HUES48 (cell line): ENCODE measurements at regions not wholly inside any gene's neighbourhood (a gene's known extent, or its start where the extent isn't known, plus 50 kb on each side); places are given as distances from the start of the nearest gene placed in this dataset.

Experiments
- H3K27ac ChIP-seq: one replicate; pipeline ENCODE4 v1.7.0; 2013; ENCODE audit warnings: low read depth, low read length, inconsistent platforms
- H3K27me3 ChIP-seq: 2 replicates; pipeline ENCODE4 v1.6.1; 2013; ENCODE audit warnings: mild to moderate bottlenecking, low read length; ENCODE audit not compliant: control insufficient read depth, insufficient read depth
- H3K36me3 ChIP-seq: 2 replicates; pipeline ENCODE4 v1.6.1; 2013; ENCODE audit warnings: low read length; ENCODE audit not compliant: control insufficient read depth, insufficient read depth
- H3K4me1 ChIP-seq: 2 replicates; pipeline ENCODE4 v1.6.1; 2013; ENCODE audit warnings: mild to moderate bottlenecking, low read length; ENCODE audit not compliant: control insufficient read depth, insufficient read depth
- H3K4me3 ChIP-seq: 2 replicates; pipeline ENCODE4 v1.5.1; 2013; ENCODE audit warnings: mild to moderate bottlenecking, low read depth, low read length
- H3K9ac ChIP-seq: 2 replicates; pipeline ENCODE4 v1.6.1; 2013; ENCODE audit warnings: mild to moderate bottlenecking, low read depth, low read length, moderate library complexity
- H3K9me3 ChIP-seq: 2 replicates; pipeline ENCODE4 v1.6.1; 2013; ENCODE audit warnings: low read length; ENCODE audit not compliant: control insufficient read depth, insufficient read depth

DNA sequence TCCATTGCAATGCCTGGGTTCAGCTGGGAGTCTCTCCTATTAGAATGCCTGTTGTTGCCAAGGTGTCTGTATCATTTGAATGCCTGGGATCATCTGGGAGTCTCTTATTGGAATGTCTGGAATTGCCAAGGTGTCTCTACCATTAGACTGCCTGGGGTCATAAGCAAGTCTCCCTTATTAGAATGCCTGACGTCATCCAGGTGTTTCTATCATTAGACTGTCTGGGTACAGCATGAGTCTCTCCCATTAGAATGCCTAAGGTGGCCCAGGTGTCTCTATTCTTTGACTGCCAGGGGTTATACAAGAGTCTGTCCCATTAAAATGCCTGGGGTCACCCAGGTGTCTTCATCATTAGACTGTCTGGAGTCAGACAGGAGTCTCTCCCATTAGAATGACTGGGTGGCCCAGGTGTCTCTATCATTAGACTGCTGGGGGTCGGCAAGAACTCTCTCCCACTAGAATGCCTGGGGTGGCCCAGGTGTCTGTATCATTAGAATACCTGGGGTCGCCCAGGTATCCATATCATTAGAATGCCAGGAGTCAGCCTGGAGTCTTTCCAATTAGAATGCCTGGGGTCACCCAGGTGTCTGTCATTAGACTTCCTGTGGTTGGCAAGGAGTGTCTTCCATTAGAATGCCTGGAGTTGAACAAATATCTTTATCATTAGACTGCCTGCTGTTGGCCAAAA is 2274.0 kb downstream of the TP53TG3F start:
- H3K4me1 ChIP-seq: no peaks in the 10 kb centered on the region
- H3K9ac ChIP-seq: no peak overlapping the region
- no peak overlapping the region for H3K4me3 ChIP-seq
- H3K27ac ChIP-seq: no peak overlapping the region
- no peaks in the 10 kb centered on the region for H3K27me3 ChIP-seq
- no peaks in the 10 kb centered on the region for H3K36me3 ChIP-seq
- H3K9me3 ChIP-seq: peaks cover 93% of the 10 kb centered on the region

DNA sequence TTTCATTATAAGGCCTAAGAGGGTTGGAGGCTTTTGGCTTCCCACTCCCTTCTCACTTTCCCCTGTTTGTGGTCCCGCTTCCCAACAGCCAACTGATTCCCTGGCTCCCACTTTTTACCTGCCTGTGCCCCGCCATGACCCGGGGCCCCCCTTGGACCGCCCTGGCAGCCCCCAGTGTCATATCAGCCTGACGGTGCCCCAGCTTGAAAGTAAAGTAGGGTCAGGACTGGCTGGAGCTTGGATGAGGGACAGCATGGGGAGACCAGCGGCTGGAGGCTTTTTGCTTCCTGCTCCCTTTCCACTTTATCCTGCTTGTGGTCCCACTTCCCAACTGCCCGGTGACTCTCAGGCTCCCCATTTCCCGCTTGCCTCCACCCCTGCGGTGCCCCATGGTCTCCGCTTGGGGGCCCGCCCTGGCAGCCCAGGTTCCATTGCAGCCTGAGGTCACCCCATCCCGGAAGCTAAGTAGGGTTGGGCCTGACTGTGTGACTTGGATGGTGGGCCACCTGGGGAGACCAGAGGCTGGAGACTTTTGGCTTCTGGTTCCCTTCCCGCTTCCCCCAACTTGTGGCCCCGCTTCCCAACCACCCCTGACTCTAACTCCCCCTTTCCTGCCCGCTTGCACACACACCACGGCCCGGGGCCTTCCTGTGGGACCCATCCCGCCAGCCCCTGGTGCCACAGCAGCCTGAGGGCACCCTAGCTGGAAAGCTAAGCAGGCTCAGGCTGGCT is 2274.7 kb downstream of the TP53TG3F start:
- H3K9me3 ChIP-seq: peaks cover 94% of the 10 kb centered on the region
- H3K27me3 ChIP-seq: no peaks in the 10 kb centered on the region
- no peak overlapping the region for H3K27ac ChIP-seq
- no peaks in the 10 kb centered on the region for H3K4me1 ChIP-seq
- H3K9ac ChIP-seq: no peak overlapping the region
- H3K36me3 ChIP-seq: no peaks in the 10 kb centered on the region
- no peak overlapping the region for H3K4me3 ChIP-seq

DNA sequence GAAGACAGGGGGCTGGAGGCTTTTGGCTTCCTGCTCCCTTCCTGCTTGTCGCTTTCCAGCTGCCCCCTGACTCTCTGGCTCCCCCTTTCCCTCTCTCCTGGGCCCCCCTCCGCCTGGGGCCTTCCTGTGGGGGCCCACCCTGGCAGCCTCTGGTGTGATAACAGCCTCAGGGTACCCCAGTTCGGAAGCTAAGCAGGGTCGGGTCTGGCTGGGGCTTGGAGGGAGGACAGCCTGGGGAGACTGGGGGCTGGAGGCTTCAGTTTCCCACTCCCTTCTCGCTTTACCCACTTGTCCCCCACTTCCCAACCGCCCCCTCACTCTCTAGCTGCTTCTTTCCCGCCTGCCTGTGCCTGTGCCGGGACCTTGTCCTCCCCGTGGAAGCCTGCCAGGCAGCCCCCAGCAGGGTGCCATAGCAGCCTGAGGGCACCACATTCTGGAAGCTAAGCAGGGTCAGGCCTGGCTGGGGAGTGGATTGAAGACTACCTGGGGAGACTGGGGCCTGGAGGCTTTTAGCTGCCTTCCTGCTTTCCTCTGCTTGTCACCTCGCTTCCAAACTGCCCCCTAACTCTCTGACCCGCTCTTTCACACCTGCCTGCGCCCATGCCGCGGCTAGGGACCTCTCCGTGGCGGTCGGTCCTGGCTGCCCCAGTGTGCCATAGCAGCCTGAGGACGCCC is 2275.5 kb downstream of the TP53TG3F start:
- H3K36me3 ChIP-seq: no peaks in the 10 kb centered on the region
- no peak overlapping the region for H3K9ac ChIP-seq
- peaks cover 94% of the 10 kb centered on the region for H3K9me3 ChIP-seq
- no peak overlapping the region for H3K4me3 ChIP-seq
- no peak overlapping the region for H3K27ac ChIP-seq
- H3K27me3 ChIP-seq: no peaks in the 10 kb centered on the region
- H3K4me1 ChIP-seq: no peaks in the 10 kb centered on the region

DNA sequence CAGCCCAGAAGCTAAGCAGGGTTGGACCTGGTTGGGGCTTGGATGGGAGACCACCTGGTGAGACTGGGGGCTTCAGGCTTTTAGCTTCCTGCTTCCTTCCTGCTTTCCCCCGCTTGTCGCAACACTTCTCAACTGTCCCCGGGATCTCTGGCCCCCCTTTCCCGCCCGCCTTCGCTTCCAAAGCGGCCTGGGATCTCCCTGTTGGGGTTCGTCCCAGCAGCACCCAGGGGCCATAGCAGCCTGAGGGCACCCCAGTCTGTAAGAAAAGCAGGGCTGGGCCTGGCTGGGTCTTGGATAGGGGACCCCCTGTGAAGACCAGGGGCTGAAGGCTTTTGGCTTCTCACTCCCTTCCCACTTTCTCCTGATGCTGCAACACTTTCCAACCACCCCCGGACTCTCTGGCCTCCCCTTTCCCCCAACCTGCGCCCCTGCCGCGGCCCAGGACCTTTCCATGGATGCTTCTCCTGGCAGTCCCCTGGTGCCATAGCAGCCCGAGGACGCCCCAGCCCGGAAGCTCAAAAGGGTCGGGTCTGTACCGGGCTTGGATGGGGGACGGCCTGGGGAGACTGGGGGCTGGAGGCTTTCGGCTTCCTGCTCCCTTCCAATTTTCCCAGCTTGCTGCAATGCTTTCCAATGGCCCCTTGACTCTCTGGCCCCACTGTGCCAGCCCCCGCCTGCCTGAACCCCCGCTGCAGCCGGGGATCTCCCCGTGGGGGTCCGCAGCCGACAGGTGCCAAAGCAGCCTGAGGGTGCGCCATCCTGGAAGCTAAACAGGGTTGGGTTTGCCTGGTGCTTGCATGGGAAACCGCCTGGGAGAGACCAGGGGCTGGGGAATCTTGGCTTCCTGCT is 2276.2 kb downstream of the TP53TG3F start:
- Histone ChIP-seq H3K9me3 (peaks cover 94% of the 10 kb centered on the region), H3K4me3 (no peak overlapping the region), H3K36me3 (no peaks in the 10 kb centered on the region), H3K27me3 (no peaks in the 10 kb centered on the region), H3K9ac (no peak overlapping the region), H3K27ac (no peak overlapping the region), H3K4me1 (no peaks in the 10 kb centered on the region)

DNA sequence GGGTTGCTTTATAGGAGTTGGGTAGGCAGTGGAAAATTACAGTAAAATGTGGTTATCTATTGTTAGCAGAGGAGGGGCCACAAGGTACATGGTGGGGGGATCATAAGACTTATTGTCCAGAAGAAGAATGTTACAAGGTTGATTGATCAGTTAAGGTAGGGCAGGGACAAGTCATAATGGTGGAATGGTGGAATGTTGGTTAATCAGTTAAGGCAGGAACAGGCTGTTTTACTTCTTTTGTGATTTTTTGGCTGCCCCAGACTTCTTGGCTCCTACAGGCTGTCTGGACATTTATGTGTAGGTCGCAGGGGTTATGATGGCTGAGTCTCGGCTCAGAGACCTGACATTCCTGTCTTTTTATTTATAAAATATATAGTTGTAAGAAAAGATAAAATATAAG is 2277.1 kb downstream of the TP53TG3F start:
- H3K4me3 ChIP-seq: no peak overlapping the region
- peaks cover 94% of the 10 kb centered on the region for H3K9me3 ChIP-seq
- no peaks in the 10 kb centered on the region for H3K36me3 ChIP-seq
- no peak overlapping the region for H3K9ac ChIP-seq
- no peak overlapping the region for H3K27ac ChIP-seq
- H3K27me3 ChIP-seq: no peaks in the 10 kb centered on the region
- no peaks in the 10 kb centered on the region for H3K4me1 ChIP-seq

DNA sequence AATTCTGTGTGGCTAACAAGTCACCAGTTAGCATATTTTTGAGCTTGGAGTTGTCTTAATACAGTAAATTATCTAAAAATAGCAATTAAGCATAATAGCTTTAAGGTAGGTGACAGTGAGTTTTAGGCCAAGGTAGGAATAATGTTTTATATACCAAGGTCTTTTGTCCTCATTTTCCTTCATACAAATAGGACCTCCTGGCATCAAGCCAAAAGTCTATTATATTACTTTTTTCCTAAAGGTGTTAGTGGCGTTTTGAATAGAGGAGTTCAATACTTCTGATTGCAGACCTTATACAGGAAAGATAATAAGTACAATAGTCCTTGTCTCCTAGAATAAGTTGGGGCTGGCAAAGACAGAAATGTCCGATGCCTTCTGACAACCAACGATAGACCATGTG is 2277.7 kb downstream of the TP53TG3F start:
- H3K27ac ChIP-seq: no peak overlapping the region
- H3K9ac ChIP-seq: no peak overlapping the region
- peaks cover 95% of the 10 kb centered on the region for H3K9me3 ChIP-seq
- no peaks in the 10 kb centered on the region for H3K4me1 ChIP-seq
- no peak overlapping the region for H3K4me3 ChIP-seq
- no peaks in the 10 kb centered on the region for H3K27me3 ChIP-seq
- no peaks in the 10 kb centered on the region for H3K36me3 ChIP-seq

DNA sequence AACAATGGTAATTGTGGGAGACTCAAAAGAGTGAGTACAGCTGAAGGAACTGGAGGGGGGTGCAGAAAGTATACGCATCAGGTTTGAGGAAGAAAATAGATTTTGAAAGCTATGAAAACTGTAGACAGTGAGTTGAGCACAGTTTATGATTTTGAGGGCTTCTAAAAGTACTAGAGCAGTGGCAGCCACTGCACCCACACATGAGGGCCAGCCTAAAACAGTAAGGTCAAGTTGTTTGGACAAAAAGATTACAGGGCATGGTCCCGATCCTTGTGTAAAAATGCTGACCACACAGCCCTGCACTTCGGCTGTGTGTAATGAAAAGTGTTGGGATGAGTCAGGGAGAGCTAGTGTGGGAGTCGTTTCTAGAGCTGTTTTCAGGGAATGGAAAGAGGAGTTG is 2282.1 kb downstream of the TP53TG3F start:
- no peaks in the 10 kb centered on the region for H3K27me3 ChIP-seq
- no peaks in the 10 kb centered on the region for H3K36me3 ChIP-seq
- H3K9ac ChIP-seq: no peak overlapping the region
- no peak overlapping the region for H3K4me3 ChIP-seq
- no peak overlapping the region for H3K27ac ChIP-seq
- no peaks in the 10 kb centered on the region for H3K4me1 ChIP-seq
- peaks cover 99% of the 10 kb centered on the region for H3K9me3 ChIP-seq

DNA sequence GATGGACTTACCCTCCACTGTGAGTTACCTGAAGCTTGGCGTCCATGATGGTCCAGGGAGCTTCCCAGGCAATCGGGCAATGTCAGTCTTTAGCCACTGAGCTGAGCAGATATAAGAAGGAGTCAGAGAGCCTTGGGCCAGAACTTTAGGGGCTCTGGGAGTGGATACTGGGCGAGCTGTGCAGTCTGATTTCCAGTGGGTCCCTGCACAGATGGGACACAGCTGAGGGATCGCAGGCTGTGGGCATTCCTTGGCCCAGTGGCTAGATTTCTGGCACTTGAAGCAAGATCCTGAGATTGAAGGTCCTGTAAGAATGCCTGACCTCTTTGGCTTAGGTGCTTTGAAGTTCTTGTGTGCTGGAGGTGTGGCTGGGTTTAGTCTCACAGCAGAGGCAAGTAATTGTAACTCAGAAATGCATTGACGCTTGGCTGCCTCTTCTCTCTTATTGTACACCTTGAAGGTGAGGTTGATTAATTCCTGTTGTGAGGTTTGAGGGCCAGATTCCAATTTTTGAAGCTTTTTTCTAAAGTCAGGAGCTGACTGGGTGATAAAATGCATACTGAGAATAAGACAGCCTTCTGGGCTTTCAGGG is 2283.8 kb downstream of the TP53TG3F start:
- Histone ChIP-seq H3K27me3 (no peaks in the 10 kb centered on the region), H3K9ac (no peak overlapping the region), H3K36me3 (no peaks in the 10 kb centered on the region), H3K4me3 (peak overlapping the region; percentile 13; the same call in 1 of the 2 replicates), H3K9me3 (peaks cover 98% of the 10 kb centered on the region), H3K4me1 (no peaks in the 10 kb centered on the region), H3K27ac (no peak overlapping the region)

DNA sequence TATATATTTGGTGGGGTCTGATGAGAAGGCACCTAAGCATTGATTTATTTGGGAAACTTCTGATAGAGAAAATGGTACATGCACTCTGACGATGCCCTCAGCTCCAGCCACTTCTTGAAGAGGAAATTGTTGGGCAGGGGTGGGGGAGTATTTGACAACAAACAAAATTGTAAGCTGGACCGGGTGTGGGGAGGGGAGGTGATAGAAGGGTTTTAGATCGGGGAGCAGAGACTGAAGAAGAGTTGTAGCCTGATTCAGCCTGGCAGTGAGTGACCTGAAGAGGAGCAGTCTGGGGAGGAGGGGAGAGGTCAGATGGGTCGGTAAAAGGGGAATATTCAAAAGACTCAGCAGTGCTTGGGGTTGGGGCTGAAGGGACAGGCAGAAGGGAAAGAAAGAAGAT is 2284.7 kb downstream of the TP53TG3F start:
- H3K27me3 ChIP-seq: no peaks in the 10 kb centered on the region
- no peak overlapping the region for H3K4me3 ChIP-seq
- H3K36me3 ChIP-seq: no peaks in the 10 kb centered on the region
- H3K27ac ChIP-seq: no peak overlapping the region
- H3K9me3 ChIP-seq: peaks cover 96% of the 10 kb centered on the region
- H3K4me1 ChIP-seq: no peaks in the 10 kb centered on the region
- no peak overlapping the region for H3K9ac ChIP-seq

DNA sequence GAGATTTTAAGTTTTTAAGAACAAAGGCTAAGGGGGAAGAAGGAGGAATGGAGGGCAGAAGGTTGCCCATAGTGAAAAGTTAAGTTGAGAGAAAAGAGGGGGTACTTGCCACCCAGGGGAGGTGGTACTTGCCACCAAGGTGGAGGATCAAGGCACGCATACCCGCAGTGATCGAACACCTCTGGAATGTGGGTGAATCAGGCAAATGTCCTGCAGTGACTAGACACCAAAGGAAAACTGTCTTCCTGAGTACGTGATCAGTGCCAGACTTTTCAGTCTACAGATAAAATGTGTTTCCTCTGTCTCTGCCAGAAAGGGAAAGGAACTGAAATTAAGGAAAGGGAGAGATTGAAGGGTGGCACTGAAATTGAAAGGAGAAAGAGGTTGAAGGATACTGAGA is 2285.3 kb downstream of the TP53TG3F start:
- no peak overlapping the region for H3K4me3 ChIP-seq
- no peak overlapping the region for H3K9ac ChIP-seq
- no peaks in the 10 kb centered on the region for H3K4me1 ChIP-seq
- H3K36me3 ChIP-seq: no peaks in the 10 kb centered on the region
- no peak overlapping the region for H3K27ac ChIP-seq
- no peaks in the 10 kb centered on the region for H3K27me3 ChIP-seq
- H3K9me3 ChIP-seq: peaks cover 96% of the 10 kb centered on the region
